ENCODE measurements at regions not wholly inside any gene's neighbourhood (a gene's known extent, or its start where the extent isn't known, plus 50 kb on each side); places are given as distances from the start of the nearest gene placed in this dataset.

DNA sequence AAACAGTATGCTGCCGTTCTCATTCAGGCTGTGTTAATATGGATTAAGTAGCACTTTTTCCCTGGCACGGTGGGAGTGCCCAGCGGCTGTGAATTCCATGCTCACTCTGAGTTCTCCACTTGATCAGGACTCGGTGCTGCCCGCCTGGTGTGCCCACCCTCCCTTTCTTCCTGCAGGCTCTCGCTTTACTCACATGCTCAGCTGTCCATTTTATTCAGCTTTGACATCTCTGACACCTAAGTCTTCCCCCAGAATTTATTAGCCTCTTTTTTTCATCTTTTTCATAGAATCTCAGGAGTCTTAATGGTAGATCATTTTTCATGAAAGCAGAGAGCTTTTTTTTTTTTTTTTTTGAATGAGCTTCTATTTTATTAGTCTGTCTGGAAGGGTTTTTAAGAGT lies 626.5 kb downstream of the IRX1 start:
- DNase-seq (ENCODE audit: low spot score) = no peak

DNA sequence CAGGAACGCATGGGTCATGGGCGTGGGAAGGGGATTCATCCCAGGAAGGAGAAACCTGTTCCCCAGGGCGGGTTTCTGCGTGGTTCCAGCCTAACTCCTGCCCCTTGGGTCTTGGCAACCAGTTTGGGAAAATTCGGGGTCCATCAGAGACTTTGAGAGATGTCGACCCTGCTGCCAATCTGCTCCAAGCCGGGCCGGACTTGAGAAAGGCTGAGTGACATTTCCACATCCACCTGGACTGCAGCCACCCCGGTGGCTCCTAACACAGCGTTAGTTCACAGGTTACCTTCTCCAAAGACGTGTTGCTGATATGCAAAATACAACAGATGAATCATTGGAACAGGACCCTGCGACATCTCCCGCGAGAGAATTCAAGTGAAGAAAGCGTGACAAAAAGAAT lies 627.2 kb downstream of the IRX1 start:
- DNase-seq (ENCODE audit: low spot score) = no peak

DNA sequence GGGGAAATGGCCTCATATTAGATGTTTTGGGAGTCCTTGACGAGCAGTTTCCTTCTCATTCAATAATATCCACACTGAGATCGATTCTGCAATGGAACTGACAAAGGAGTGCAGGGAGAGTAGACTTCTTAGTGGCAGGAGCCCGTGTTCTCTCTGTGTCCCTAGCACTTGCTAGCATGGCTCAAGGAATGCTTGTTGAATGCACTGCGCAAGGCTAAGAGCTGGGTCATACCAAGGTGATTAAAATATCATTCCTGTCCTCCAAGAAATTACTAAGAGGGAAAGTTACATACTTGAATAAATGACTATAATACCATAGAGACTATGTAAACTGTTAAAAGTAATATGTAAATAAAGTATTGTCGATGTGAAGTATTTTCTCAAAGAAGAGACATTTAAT lies 630.1 kb downstream of the IRX1 start:
- DNase-seq (ENCODE audit: low spot score) = no peak

DNA sequence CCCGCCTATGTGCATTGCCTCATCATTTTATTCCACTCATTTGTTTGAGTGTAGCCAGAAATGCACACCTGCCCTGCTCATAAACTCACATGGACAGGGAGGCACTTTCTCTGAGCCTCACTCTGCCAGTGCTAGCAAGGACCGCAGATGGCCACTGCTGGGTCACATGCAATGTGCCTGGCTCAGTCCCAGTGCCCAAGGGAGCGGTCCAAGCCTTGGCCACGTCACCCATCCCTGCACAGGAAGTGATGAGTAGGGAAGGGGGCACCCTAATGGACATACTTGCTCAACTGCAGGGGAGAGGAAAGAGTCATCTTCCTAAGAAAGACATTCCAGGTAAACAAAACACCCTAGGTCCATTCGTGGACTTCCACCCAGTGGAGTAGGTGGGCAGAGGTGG lies 630.9 kb downstream of the IRX1 start:
- no peak for DNase-seq (ENCODE audit: low spot score)

DNA sequence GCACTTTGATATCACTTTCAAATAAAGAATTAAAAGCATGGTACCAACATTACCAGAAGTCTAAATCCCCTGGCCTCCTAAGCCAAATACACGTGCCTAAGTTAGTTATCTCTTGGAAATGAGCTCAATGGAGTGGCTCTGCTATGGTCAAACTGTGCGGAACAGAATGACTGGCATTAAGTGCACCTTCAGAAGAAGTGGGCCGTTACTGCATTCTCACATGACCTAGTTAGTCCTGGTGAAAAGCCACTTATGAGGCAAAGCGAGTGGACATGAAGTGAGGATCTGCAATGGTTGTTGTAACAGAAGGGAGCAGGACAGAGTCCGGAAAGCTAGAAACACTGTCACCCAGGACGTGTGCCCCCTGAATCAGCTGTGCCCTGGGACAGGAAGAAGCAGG lies 633.1 kb downstream of the IRX1 start:
- DNase-seq (ENCODE audit: low spot score) = no peak

DNA sequence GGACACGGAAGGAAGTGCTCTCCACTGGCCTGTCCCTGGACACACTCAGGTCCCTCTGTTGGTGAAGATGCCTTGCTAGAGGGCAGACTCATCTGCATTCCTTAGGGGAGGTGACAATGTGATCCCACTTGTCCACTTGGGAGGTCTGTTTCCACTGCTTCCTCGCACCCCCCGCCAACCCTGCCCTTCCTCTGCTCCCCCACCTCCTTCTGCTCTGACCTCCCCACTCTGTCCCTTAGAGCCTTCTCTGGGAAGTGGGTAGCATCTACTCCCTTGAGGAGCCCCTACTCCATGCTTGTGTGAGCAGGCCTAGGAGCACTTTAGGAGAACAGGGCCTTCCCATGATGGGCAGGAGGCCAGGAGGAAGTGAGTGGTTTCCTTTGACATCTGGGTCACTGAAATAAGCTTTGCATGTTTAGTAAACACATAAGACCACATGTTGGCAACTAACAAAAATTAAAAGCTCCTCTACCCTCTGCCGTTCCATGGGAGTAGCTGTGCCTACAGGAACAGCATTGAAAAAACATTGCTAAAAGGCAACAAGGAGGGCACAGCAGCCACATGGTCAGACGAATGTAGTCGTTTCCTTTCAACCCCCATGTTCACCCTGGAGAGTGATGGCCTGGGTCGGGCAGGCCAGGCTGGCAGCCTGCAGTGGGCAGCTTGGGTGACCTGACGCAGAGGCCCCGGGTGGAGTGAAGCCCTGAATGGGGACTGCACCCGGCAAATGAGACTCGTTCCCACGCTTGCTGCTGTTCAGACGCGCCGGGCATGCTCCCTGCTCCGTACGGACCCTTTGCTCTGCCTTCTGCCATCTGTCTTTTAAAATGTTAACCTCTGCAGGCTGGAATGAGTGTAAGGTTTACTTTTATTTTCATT lies 634.0 kb downstream of the IRX1 start:
- no peak for DNase-seq (ENCODE audit: low spot score)

DNA sequence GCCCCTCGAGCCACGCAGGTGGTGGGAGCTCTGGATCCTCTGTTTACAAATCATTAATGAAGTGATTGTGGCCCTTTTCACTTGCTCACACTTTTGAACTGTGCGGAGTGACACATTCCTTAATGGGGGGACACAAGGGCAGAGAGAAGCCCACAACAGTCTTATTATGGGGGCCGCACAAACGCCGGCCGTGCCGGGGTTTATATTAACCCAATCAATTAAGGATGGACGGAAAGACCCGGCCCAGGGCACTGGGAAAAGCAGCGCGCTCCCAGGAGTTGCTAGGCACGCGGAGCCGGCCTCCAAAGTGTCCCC lies 634.8 kb downstream of the IRX1 start:
- DNase-seq (ENCODE audit: low spot score) = no peak

DNA sequence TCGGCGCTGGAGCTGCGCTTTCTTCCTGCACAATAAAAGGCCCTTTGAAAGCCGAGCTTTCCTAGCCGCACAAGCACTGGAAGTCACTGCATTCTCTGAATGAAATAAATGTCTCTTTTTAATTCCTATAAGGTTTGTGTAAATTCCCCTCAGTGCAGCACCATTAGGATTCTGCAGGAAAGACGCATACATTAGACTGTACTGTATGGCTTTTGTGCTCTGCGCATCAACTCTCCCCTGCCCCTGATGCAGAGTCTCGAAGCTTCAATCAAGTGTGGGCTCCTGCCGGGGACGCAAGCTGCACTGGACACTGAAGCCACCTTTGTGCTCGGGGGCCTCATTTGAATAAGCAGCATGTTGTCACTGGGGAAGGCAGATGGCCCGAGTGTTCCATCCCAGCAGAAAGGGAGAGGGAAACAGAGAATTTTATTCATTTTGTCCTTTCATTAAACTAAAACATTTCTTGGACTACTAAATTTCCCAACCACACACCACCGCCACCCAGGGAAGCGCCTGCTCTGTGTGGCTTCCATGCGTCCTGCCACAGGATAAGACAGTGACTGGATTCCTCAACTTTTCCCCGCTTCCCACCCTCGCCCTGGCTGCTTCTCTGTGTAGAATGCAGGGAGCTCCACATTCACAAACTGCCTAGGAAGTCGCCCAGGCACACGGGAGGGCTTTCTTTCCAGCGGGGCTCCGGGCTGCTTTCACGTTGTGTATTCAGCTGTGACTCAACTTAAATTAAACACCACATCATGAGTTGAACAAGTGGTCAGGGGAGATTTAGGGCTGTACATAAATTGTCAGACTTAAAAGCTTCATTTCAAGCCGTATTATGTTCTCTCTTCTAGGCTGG lies 635.4 kb downstream of the IRX1 start:
- no peak for DNase-seq (ENCODE audit: low spot score)

DNA sequence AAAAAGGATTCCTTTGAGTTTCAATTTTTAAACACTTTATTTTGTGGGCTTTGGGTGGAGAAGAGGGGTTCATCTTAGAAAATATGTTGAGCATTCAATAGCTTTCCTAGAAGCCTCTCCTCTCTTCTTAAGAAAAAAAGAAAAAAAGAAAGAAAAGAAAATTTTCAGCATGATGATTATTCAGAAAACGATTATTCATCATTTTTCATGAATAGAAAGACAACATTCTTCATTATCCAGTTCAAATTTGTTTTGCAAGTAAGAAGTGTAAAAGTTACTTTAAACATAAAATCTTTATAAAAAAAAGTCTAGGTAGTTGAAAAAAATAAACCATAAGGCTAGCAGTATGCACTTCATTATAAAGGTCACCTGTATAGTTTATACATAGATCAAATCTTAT lies 636.5 kb downstream of the IRX1 start:
- no peak for DNase-seq (ENCODE audit: low spot score)

DNA sequence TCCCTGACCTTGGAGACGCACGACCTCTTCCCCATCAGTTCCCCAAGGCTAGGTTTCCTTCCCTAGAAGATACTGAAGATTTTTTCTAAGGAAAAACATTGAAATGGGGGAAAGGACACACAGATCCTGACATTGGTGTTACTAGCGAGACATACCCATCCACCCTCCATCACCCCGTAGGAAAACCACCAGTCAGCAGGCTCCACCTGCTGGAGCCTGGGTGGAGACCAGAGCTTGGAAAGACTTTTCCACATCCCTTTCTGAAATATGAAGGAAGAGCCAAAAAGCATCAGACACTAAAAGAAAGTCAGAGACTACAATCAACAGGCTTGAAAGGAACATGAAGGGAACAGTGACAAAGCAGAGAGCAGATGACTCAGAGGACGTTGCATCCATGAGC lies 638.0 kb downstream of the IRX1 start:
- no peak for DNase-seq (ENCODE audit: low spot score)

DNA sequence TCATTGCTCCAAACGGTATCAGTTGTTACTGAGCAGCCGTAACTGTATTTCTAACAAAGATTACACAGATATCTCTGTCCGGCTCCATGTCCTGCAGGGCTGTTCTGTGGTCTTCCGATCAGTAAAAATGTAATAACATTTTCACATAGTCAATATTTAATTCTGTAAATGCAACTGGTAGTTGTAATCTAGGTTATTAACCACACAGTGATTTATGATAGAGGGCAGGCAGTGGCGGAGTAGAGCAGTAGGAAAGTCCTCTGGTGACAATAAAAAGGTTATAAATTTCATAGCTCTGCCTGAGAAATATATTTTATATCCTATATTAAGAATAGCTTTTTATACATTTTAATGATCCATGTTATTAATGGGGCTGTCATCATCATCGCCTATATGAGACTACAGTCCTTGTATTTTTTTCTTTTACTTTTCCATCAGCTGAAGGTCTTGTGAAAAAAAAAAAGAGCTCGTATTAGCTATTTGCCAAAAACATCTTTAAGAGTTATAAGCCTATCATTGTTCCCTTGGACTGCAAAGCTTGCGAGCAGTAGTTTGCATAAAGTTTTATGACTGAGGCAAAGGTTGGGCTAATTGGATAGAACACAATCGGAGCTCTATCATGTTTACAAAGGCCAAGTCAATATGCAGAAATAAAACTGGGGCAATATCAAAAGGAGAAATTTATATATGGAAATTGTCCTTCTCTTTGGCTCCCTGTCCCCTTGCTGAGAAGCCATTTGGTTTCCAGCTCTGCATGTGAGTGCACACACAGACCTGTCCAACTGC lies 648.0 kb downstream of the IRX1 start:
- no peak for DNase-seq (ENCODE audit: low spot score)

DNA sequence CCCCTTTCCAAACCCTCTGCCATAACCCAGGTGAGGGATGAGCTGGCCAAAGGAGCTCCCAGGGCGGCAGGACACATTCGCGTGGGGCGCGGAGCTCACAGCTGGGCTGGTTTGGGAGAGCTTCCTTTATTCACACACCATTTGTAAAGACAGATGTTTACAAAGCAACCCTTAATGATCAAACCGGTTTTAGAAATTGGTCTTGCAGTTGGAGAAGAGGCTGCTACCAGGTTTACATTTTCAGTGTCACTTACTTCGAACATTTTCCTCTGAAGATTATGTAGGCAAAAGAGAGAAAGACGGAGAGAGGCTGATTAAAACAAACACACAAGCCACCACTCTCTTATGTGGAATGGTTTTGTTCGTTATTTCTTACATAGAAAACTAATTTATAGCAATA lies 648.7 kb downstream of the IRX1 start:
- DNase-seq (ENCODE audit: low spot score) = no peak

DNA sequence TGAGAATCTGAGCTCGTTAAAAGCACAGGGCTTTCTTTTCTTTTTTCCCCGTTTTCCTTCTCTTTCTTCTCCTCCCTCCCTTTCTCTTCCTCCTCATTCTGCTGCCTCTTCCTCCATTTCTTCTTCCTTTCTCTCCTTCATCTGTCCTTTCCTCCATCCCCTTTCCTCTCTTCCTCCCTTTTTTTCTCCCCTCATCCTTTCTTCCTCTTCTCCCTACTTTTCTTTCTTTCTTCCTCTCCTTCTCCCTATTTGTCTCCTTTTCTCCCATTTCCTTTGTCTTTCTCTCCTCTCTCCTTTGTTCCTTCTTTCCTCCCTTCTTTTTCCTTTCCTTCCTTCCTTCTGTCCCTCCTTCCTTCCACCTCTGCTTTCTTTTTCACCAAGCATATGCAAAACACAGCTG lies 649.4 kb downstream of the IRX1 start:
- no peak for DNase-seq (ENCODE audit: low spot score)

DNA sequence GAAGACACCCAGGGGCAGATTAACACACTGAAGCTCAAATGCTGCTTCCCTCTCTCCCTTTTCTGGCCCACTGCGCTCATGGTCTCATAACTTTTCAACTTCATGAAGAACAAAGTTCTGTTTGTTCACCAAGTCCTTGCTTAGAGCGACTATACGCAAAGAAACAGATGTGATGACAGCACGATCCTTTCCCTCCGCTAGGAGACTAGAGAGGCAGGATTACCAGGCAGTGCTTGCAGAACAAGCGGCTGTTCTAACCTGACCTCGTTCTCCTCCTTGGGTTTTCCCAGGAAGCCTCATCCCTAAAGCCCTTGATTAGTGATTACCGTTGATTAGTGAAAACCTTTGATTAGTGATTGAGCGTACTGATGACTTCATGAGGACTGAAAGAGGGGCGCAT lies 649.9 kb downstream of the IRX1 start:
- no peak for DNase-seq (ENCODE audit: low spot score)

DNA sequence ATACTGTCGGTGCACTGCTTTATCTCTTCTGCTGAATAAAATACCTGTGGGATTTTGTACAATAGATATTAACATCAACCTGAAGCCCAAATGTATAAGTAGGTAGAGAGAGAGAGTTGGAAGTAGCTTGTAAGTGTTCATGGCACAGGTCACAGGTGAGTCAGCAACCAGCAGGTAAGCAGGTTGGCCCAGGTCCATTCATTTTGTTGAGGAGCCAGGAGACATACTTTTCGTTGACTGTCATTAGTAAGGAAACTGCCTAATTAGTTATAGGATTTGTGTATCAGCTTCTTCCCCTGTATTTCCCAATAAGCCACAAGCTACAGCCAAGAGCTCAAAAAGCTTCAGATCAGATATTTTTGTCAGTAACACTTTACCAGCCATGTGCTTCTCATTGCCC lies 650.8 kb downstream of the IRX1 start:
- DNase-seq (ENCODE audit: low spot score) = no peak

DNA sequence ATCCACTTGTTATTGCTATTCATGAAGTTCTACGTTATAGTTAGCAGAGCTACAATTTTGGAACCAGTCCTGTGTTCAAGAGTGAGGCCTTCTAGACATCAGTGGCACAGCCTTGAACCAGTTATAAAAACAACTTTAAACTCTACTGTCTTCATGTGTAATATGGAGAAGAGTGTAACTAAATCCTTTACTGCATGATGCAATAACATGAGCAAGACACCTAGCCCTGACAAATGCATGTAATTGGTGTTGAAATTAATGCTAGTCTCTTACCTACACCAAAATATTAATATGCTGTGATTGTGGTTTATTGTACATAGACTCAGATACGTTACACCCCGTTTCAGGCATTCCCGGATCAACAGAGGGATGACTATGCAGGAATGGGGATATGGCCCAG lies 654.6 kb downstream of the IRX1 start:
- DNase-seq (ENCODE audit: low spot score) = no peak

DNA sequence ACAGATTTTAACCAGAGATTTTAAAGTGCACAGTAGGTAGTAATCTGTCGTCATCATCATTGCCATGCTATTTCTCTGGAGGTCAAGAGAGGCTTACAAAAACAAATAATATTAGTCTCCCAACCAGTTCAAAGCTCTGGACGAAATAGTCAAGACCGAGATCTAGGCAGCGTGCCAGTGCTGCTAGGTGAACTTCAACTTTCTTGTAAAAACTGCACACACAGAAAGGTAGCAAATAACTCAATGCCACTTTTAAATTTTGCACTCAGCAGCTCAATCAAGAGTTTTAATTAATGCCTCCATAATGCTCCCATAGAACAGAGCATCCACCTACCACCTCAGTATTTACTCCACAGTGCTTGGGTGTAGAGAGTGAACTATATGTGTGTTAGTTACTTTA lies 656.8 kb downstream of the IRX1 start:
- DNase-seq (ENCODE audit: low spot score) = no peak

DNA sequence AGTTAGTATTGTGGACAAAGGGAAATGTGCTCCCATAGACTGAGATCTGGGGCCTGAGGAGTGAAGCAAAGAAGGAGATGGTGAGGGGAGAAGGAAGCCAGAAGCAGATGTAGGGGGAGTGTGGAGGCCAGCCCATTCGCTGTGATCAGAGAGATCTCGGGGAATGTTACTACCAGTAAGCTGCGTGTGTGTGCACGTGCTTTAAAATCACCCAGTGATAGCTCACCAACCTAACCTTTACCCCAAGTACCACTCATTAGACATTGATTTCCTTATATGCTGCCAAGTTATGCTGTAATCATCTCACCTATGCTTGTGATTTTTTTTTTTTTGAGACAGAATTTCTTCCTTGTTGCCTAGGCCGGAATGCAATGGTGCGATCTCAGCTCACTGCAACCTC lies 659.1 kb downstream of the IRX1 start:
- DNase-seq (ENCODE audit: low spot score) = no peak

DNA sequence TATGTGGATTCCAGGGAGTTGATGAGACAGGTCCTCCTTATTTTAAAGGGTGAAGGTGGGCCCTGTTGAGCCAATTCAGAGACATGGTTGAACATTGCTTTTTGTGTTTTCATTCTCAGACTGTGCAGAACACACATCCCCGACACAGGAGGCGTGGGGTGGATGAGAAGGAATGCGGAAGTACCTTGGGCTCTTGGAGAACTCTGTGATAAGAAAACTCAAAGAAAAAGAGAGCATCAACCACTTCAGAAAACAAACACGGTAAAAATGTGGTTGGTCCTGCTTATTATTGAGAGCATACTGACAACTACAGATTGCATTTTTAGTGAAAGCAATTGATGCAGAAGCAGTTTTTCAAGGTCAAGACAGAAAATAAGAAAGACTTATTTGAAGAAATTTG lies 659.8 kb downstream of the IRX1 start:
- no peak for DNase-seq (ENCODE audit: low spot score)

DNA sequence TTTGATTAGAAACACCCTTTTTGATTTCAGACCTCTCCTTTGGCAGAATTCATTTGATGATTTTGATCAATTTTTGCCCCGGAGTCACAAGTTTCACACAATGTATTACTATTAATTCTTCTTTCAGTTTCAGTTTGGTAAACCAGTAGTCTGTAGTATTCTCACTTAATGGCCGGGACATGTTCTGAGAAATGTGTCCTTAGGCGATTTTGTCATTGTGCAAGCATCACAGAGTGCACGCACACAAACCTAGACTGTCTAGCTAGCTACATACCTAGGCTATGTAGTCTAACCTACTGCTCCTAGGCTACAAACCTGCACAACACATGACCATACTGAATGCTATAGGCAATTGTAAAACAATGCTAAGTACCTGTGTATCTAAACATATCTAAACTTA lies 662.5 kb downstream of the IRX1 start:
- no peak for DNase-seq (ENCODE audit: low spot score)

DNA sequence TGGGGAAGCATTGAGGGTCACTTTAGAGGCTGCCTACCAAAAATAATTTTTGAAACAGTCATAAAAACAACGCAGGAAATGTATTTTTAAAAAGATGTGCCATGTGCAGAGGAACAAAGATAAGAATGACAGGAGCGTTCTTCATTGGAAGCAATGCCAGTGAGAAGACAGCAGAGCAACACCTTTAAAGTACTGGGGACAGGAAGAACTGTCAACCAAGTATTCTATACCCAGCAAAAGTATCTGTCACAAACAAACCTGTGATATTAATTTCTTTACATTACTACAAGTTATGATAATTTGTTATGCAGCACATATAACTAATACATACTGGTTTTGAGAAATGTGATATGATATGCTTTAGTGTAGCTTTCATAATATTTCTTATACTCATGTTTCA lies 675.6 kb downstream of the IRX1 start:
- no peak for DNase-seq (ENCODE audit: low spot score)

DNA sequence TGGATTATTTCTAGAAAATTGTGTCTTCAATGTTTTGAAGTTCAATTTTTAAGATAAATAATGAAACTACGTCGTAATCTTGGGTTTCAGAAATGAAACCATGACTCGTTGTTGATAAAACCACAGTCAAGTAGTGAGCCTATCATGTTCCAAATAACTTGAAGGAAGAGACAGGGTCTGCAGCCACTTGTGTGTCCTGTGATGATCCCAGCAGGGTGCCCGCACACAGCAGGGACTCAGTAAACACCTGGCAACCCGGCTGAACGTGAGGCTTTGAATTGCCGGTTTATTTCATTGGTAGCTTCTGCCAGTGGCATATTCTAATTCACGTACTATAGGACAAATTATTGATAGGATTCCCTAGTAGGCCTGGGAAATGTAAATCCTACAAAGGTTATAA lies 679.6 kb downstream of the IRX1 start:
- no peak for DNase-seq (ENCODE audit: low spot score)
